Ovary (tissue), 3 donors: ENCODE measurements at regions not wholly inside any gene's neighbourhood (a gene's known extent, or its start where the extent isn't known, plus 50 kb on each side); places are given as distances from the start of the nearest gene placed in this dataset.

Experiments used
- CTCF ChIP-seq, 3 donors: fragments of 450-650 bp in 2 of 3; fragments of 200-600 bp in 1 of 3; IDR thresholded peaks; one replicate each; pipeline versions ENCODE4 v1.5.1 to v1.8.0; 2016 to 2022; ENCODE audit warnings: antibody characterized with exemption in 3 of 3, mild to moderate bottlenecking in 1 of 3
- POLR2A ChIP-seq: fragments of 450-650 bp; IDR thresholded peaks from one replicate; pipeline ENCODE4 v1.6.1; 2017; ENCODE audit warnings: antibody characterized with exemption, mild to moderate bottlenecking, moderate library complexity
- donor health status: DM: no; HTN: no; CAD: no.

- no peak for TF ChIP-seq CTCF (IDR thresholded peaks at IDR 0.05)
- no peak for TF ChIP-seq POLR2A
Observed at GRCh38 chr1:5242850-5243249, 588.4 kb downstream of the AJAP1 start.
